HG03095 (cell line): ENCODE measurements at regions not wholly inside any gene's neighbourhood (a gene's known extent, or its start where the extent isn't known, plus 50 kb on each side); places are given as distances from the start of the nearest gene placed in this dataset.
"Not testable (repeated sequence)": the region's sequence is repeated elsewhere in the genome, so short reads cannot be mapped to it uniquely, and the experiment has no call there.

Source experiments
- ATAC-seq: cut with Tn5 transposase; IDR thresholded peaks from one replicate; pipeline ENCODE4 v1.9.1; 2021; ENCODE audit warnings: moderate library complexity; ENCODE audit not compliant: unreplicated experiment

- ATAC-seq: no peak
These were observed 256.2 kb upstream of the MGMT start for GRCh38 chr10:129210876-129211275.

- no peak for ATAC-seq
These were observed 253.8 kb upstream of the MGMT start for GRCh38 chr10:129213256-129213655.

DNA sequence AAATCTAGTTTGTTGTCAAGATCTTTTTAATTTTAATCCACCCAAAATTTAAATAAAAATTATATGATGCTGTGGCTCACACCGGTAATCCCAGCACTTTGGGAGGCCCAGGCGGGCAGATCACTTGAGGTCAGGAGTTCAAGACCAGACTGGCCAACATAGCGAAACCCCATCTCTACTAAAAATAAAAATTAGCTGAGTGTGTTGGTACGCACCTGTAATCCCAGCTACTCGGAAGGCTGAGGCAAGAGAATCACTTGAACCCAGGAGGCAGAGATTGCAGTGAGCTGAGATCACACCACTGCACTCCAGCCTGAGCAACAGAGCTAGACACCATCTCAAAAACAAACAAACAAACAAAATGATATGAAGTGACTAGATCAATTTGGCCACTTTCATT, 253.0 kb upstream of the MGMT start:
- ATAC-seq: not testable (repeated sequence)

- ATAC-seq: no peak
These were observed 247.7 kb upstream of the MGMT start for GRCh38 chr10:129219364-129219763.

- no peak for ATAC-seq
These were observed 244.6 kb upstream of the MGMT start for GRCh38 chr10:129222436-129222835.

DNA sequence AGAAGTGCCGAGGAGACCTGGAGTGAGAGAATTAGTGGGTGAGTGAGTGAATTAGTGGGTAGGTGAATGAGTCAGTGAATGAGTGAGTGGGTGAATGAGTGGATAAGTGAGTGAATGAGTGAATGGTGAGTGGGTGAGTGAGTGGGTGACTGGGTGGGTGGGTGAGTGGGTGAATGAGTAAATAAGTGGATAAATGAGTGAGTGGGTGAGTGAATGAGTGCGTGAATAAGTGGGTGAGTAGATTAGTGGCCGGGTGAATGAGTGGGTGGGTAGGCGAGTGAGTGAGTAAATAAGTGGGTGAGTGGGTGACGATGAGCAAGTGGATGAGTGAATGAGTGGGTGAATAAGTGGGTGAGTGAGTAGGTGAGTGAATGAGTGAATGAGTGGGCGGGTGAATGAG, 243.7 kb upstream of the MGMT start:
- ATAC-seq: no peak

- no peak for ATAC-seq
These were observed 243.0 kb upstream of the MGMT start for GRCh38 chr10:129224065-129224464.

- no peak for ATAC-seq
These were observed 235.2 kb upstream of the MGMT start for GRCh38 chr10:129231821-129232220.

DNA sequence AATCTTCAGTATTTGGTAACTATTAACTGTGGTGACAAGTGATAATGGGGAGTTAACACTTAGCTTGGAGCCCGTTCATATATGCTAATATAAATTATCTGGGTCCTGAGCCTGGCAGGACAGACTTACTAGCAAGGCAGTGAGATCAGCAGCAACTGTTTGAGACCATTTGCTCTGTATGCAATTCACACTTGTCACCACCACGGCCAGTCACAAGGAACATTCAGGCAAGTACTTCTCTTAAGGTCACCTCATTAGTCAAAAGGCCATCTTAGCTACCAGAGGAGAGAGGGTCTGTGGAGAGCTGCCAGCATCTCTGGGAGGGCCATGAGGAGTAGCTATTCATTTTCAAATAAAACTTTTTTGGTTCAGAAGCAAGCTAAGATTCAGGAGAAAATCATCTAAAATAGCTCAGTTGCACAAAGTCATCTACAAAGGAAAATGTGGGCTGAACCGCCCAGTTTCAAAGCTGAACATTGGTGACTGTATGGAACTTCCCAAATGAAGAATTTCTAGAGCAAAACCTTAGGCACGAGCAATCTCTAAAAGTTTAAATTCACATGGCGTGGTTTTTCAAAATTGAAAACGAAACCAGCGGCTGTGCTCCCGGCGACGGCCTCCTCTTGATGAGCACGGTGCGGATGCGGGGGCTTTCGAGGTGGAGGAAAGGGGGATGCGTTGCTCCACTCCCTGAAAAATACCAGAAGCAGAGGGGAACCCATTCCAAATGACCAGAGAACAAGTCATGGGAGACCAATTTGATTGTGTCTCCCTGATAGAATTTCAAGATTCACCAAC, 233.5 kb upstream of the MGMT start:
- ATAC-seq: no peak

DNA sequence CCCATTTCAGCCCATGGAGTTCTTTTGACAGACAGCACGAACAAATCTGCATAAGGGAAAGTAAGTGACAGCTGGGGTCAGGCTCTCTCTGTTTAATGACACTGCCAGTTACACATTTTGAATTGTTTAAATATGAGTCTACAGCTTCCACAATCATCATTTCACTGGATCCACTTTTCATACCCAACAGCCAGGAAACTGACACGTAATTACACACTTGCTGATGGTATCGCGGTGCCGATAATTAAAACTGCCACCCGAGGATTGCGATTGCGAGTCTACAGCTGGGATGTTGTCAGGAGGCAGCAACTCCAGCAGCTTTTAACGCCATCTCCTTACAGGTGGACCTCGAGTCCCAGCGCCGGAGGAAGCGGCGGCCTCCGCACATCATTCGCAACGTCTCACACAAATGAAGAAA, 230.8 kb upstream of the MGMT start:
- ATAC-seq: no peak

DNA sequence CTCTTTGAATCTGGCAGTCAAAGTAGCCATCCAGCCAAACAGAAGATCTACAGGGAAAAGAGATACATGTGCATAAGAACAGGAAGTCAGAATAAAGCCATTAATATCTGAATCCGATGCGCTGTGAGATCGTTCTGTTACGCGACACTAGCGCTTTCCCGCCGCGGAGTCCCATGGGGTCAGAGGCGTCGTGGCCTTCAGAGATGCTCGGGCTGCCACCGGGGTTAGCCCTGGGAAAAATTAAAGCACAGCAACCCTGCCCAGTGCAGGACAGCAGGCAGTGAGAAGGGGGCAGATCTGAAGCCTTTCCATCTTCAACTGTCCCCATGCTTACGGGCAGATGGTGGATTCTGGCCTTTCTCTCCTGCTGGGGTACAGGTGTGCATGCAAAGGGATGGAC, 225.6 kb upstream of the MGMT start:
- no peak for ATAC-seq

- no peak for ATAC-seq
These were observed 222.7 kb upstream of the MGMT start for GRCh38 chr10:129244298-129244697.

GRCh38 chr10:129244757-129245156, 222.3 kb upstream of the MGMT start:
- no peak for ATAC-seq

- ATAC-seq: no peak
These were observed 213.7 kb upstream of the MGMT start for GRCh38 chr10:129253161-129253864.

- no peak for ATAC-seq
These were observed 213.2 kb upstream of the MGMT start for GRCh38 chr10:129253865-129254179.

DNA sequence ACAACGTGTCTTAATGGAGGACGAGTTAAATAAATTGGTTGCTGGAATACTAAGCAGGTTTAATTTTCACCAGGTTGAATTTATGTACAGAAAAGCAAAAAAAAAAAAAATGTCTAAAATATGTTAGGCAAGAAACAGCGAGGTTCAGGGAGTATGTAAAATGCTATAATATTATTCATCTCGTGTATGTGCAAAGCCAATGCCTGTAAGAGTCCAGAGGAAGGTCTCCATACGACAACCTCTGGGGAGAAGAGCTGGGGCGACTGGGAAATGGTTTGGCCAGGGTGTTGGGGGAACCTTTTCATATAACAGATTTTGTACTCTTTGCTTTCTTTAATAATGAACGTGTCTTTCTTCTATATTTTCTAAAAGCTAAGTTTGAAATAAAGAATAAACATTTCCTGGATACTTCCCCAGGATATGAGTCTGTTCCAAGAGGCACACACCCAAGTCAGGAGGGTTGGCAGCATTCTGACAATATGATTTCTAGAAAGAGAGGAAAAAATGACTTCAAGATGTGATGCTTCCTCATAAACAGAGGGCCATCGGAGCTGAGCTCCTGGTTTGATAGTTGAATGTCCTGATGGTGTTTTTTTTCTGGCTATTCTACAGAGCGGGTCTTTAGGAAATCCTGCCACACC, 208.6 kb upstream of the MGMT start:
- ATAC-seq: no peak

DNA sequence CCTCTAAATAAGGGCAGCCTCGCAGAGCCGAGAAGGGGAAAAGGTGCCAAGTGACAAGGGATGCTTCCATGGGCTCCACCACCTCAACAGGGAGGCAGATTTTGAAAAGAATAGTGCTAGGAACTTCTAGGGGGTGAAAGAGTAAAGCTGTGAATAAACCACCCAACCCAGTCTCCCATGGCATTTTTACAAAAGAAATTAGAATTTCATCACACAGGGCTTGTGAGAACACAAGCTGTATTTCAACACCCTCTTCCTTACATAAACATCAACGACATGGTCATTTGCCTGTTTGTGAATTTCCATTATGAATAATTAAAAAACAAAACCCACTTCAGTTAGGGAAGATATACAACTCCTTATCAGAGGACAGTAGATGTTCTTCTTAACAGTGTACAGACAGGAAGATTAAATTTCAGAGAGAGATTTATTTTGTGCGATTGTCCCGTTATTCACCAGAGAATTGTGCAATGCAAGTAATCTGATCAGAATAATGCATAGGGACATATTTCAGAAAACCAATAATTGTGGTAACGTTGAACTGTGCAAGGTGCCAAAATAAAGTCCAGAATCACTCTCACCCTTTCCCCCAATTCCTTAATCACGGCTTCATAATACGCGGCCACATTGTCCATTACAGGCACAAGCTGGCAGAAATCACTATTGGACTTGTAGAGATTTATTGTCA, 207.8 kb upstream of the MGMT start:
- ATAC-seq: no peak

DNA sequence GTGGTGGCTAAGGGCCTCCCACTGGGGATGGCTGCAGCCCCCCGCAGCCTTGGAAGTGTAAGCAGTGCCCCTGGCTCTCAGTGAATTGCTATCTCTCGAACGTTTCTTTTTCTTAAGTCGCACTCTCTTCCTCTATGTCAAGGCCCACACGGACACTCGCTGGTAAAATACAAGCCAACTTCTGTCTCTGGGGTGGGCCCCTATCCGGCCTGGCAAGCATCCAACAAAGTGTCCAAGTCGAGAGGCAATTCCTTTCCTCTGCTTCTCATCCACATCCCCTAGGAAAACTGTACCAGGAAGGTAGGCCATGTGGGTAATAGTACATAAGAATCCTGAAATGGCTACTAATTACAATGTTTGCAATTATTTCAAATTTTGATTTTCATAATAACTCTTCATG, 194.9 kb upstream of the MGMT start:
- ATAC-seq: no peak

GRCh38 chr10:129272866-129273650, 194.0 kb upstream of the MGMT start:
- ATAC-seq: no peak

DNA sequence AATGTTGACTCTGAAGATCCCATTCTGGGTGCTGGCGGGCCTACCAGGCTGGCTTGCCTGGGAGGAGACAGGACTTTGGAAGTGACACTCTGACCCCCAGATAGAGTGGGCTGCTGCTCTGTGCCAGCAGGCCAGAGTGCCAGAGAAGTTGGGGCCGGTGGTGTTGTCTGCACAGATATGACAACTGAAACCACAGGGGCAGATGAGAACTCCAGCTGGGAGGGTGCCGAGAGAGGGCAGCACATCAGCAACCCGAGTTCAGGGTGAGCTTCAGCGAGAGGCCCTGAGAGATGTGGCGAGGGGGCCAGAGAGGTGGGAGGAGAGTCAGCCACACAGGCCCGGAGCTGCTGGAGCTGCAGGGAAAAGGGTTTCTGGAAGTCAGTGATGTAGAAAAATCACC, 193.2 kb upstream of the MGMT start:
- ATAC-seq: no peak
